Brain pericyte (primary cell): ENCODE measurements at regions not wholly inside any gene's neighbourhood (a gene's known extent, or its start where the extent isn't known, plus 50 kb on each side); places are given as distances from the start of the nearest gene placed in this dataset.

Experiments
- DNase-seq: peaks from one replicate; pipeline ENCODE4 v3.0.0-alpha.2; 2012; ENCODE audit warnings: low read depth, low spot score

- no peak for DNase-seq
Measured at GRCh38 chr14:44712024-44712815, 205.1 kb upstream of the FSCB start.

- no peak for DNase-seq
Measured at GRCh38 chr14:44701563-44702263, 194.6 kb upstream of the FSCB start.

- no peak for DNase-seq
Measured at GRCh38 chr14:44700694-44701093, 193.6 kb upstream of the FSCB start.

- no peak for DNase-seq
Measured at GRCh38 chr14:44700184-44700583, 193.1 kb upstream of the FSCB start.

- DNase-seq, result no peak
Measured at GRCh38 chr14:44699391-44699790, 192.3 kb upstream of the FSCB start.

DNA sequence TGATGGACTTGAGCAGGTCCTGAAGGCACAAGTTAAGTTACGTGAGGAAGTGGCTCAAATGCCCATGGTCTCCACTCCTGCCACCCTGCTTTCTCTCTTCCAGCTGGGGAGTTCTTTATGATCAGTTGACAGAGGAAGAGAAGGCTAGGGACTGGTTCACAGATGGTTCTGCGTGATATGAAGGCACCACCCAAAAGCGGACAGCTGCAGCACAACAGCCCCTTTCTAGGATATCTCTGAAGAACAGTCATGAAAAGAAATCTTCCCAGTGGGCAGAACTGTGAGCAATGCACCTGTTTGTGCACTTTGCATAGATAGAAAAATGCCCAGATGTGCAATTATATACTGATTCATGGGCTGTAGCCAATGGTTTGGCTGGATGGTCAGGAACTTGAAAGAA is 162.4 kb upstream of the FSCB start:
- DNase-seq, result no peak

DNA sequence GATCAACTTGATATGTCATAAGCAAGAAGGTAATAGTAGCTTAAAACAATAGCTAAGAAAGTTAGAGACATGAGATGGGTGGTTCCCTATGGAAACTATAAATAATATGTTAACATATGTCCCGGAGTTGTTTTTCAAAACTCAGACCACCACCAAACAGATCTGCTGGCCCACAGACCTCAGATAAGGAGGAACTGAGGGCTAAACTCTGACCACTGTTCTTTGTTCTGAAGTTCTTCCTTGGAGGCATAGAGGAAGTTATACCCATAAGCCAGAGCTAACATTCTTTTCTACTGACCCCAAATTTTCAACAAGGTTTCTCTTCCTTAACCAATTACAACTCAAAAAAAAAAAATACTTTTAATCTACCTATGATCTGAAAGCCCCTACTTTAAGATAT is 156.1 kb upstream of the FSCB start:
- no peak for DNase-seq

DNA sequence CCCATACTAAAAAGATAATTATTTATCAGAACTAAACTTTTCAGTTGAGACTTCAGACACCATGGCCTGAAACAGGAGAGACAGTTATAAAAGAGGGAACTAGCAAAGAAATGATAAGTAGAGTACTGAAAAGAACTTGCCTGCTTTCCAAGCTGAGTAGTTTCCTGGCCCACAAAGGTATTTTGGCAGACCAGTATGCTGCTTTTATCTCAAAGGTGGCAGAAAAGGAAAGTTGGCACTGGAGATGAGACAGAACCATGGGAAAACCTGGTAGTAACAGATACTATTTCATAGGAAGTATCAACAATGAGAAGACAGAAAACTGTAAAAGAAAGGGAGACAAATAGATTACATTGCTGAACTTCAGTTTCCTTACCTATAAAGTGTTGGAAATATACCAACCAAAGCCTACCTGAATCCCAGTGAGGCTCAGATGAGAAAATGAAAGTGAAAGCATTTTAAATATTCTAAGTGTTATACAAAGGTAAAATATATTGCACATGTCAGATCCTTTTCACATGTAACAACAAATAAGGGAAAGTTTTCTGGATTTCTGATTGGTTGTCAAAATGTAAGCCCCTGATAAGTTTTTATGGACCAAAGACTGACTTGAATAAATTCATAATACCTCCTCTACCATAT is 155.3 kb upstream of the FSCB start:
- DNase-seq, result no peak

DNA sequence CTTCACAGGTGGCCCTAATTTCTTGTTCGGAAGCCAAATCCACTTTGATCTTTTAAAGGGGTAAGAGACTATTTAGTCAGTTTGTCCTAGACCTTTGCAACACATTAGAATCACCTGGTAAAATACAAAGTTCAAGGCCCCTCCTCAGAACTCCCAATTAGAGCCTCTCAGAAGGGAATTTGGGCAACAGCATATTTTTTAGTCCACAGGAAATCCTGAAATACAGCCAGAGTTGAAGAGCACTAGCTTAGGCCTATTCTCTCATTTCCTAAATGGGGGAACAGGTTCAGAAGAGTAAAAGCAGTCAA is 151.3 kb upstream of the FSCB start:
- DNase-seq, result no peak

- DNase-seq, result no peak
Measured at GRCh38 chr14:44657696-44658388, 150.8 kb upstream of the FSCB start.

DNA sequence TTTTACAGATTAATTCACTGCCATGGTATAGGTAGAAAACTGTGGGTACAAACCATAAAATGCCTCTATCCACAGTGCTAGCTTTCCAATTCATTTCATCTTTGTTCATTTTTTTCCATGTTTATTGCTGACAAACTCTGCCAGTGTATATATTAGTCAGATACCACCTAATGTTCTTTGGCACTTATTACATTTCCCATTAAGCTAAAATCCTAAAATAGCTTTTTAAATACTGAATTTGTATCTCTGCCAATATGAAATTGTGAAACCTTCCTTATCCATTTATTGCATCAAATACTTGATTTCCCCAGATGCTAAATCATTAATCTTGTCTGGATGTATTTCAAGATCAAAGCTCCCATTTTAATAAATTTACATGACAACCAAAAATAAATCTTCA is 150.1 kb upstream of the FSCB start:
- DNase-seq, result no peak

- DNase-seq, result no peak
Measured at GRCh38 chr14:44654591-44654990, 147.5 kb upstream of the FSCB start.

- DNase-seq, result no peak
Measured at GRCh38 chr14:44653641-44654040, 146.6 kb upstream of the FSCB start.

DNA sequence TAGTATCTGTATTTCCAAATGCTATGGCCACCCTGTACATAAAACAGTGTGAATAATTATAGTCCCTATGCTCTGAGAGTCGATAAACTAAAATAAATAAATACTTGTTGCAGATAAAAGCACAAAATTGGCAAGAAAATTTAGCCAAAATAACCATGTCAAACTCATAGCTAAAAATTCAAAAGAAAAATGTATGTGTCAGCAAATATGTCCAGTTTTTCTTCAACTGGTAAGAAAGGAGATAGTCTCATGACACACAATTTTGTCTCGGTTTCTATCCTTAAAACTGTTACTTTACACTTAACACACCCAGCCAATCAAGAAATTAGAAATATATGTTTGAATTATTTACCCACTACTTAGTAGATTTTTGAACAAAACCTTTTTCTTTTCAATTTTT is 145.6 kb upstream of the FSCB start:
- no peak for DNase-seq

GRCh38 chr14:44649061-44649460 is 142.0 kb upstream of the FSCB start:
- no peak for DNase-seq

- no peak for DNase-seq
Measured at GRCh38 chr14:44640416-44640815, 133.3 kb upstream of the FSCB start.

GRCh38 chr14:44639781-44640385 is 132.8 kb upstream of the FSCB start:
- no peak for DNase-seq

GRCh38 chr14:44634692-44635091 is 127.6 kb upstream of the FSCB start:
- no peak for DNase-seq

- no peak for DNase-seq
Measured at GRCh38 chr14:44626423-44626822, 119.3 kb upstream of the FSCB start.

DNA sequence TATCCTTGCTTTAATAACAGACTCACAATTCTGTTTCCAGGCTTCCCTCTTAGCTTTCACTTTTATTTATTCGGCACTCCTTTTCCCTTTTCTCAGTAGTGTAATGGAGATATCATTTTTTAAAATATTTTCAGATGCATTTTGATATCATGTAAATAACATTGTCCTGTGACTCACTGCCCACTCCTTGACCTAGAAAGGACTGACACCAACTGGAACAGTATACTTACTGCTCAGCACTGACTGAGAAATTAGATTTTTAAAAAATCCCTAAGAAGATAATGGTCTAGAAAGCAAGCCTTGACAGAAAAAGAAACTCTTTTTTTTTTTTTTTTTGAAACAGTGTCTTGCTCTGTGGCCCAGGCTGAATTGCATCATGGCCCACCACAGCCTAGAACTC is 118.0 kb upstream of the FSCB start:
- DNase-seq, result no peak

GRCh38 chr14:44620121-44621019 is 113.3 kb upstream of the FSCB start:
- no peak for DNase-seq
